DMS153 treated with DMSO at 0.1 percent for 48 hours (cell line): ENCODE measurements at regions not wholly inside any gene's neighbourhood (a gene's known extent, or its start where the extent isn't known, plus 50 kb on each side); places are given as distances from the start of the nearest gene placed in this dataset.
"Not testable (repeated sequence)": the region's sequence is repeated elsewhere in the genome, so short reads cannot be mapped to it uniquely, and the experiment has no call there.

Experiments
- DNase-seq: peaks from one replicate; lab custom pipeline; 2025; ENCODE audit not compliant: unreplicated experiment; lab: John Stamatoyannopoulos, UW

DNA sequence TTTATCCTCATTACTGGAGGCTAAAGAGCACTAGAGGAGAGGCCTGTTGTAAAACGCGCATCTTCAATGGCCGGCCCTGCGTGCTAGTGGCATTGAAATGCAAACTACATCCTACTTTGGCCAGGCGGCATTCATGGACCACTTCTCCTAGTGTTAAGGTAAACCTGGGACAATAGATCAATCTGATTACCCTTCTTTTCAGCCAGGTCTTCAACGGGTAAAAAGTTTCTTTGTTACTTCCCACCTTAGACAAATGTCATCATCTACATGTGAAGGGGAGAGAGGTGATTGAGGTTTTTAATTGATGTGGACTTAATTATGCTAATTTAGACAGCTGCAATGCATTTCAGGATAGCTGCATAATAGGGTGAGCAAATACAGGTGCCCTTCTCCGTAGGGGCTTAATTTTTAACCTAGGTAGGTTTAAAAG is 628.0 kb downstream of the ZEB2 start:
- DNase-seq, result peak; percentile 25

DNA sequence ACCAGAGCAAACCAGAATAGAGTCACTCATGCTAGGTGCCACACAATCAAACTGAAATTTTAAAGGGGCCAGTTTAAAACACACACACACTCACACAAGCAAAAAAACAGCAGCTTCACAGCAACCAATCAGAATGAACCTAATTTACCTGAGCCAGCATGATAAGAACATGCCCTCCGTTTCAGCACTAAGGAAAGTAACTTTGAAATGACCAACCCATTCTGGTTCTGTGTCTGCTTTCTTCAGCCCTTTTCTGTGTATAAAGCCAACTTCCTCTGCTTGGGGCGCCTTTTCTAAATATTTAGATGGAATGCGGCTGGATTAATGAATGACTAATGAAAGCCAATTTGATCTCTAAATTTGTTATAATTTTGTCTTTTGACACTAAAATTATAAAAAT is 629.1 kb downstream of the ZEB2 start:
- no peak for DNase-seq

DNA sequence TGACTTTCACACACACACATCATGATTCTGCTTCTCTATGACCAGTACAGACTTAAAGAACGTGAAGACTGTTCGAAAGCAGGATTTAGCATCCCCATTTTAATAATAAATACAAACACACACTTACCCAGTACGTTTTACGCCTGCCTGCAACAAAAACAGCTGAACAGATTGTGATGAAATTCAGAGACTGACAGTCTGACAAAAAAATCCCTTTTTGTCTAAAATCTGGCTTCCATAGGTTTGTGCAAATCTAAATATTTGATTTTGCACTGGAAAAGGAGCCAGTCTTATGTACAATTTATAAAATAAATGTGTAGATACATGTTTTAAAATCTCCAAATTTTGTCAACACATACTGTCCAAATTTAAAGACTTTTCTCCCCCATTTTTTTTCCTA is 630.7 kb downstream of the ZEB2 start:
- no peak for DNase-seq

DNA sequence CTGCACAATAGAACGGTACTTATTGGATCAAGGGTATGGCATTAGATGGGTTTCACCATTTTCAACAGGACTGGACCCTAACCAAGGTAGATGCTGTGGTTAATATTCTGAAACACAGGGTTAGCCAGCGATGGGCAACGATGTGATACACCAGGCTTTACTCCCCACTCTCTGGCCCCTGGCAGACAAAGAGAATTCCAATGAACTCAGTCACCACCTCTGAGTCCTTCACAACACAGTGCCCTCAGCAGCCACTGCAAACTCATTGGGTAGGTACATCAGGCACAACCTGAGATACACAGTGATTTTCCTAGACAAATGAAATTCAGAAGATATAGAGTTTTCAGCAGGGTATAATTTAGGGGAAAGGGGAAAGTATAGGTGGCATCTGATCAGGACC is 634.5 kb downstream of the ZEB2 start:
- DNase-seq, result no peak

DNA sequence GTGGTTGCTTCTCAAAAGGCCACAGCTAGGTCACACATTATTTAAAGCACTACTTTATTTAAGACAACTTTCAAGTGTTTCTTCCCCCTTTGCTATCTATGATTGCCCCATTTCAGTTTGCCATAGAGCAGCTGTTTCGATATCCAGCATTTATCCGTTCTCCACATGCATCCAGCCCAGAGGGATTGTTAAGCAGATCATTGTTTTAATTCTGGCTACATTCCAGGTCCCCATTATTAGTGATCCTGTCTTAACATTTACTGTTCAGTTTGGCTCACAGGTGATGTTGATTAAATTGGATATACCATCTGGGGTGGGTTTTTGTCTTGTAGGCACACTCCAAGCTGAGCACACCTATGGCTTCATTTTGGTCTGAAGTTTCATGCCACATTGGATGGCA is 638.7 kb downstream of the ZEB2 start:
- peak; percentile 30 for DNase-seq

DNA sequence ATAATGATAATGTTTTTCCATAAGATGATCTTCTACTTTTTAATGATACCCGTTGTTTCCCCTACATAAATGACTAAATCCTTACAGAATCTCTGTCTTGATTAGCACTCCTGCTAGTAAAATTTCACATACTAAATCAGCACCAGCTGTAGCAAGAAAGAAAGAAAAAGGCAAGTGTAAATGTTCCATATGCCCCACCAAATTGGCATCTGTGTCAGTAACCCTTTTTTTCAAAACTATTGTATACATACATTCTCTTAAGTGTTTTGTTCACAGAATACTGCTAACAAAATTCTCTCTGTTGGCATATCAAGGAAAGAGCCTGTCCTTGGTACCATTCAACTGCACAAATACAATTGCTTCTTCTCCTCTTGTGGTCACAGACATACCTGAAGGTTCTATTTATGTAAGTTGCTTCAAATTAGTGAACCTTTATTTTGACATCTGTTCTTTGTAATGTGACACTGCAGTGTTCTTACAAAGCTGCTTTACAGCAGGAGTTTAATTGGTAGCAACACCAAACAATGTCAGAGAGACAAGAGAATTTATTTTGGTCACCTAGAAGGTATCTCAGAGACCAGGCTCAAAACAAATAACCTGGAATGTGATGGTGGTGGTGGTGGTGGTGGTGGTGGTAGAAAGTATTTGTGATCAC is 641.9 kb downstream of the ZEB2 start:
- peak; percentile 69 for DNase-seq

DNA sequence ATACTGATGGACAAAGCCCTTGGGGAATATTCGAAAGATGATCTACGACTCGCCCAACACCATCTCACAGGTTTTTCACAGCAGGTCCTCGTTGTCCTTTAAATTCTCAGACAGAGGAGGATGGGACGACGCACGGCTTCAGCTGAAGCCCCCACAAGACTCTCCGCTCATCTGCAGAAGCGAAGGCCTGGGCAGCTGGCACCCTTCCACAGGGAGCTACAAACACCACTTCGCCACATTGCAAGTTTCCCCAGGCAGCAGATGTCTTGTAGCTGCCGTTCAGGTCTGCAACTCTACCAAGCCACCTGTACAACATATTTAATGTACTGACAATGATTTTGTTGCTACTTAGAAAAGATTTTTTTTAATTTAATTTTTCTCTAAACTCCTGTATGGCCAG is 642.9 kb downstream of the ZEB2 start:
- no peak for DNase-seq

DNA sequence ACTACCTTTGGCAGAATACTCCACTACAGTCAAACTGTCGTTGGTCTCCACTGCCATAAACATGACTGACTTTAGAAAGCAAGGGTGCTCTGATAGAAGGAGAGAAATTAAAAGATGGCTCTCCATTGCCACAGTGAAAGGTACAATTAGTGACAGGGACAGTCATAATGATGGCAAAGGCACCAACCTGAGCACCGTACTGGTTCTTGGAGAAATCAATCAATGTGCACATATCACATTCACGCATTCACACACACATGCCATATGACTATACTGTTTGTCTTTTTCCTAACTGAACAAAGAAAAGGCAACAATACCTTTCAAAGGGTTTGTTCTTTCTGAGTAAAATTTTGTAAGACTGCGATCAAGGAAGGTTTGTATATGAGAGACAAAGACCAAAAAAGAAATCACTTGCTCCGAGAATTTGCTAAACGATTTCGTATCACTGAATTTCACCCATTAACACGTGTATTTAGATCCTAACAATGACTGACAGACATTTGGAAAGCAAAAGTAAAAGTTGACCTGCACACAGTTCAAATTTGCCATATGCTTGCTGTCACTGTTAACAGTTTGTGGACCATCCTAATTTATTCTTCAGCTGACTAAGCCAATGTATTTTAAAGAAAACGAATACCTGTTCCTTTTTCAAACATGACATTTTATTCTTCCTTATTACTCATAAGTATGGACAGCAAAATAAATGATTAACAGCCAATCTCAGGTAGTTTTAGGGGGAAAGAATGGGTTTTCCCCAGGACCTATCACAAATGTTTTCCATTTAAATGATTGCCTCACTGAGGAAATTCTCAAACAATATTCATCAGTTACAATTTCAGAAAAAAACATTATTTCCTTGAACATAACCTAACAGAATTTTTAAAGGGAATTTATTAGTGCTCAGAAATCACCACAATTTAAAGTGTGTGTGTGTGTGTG is 644.4 kb downstream of the ZEB2 start:
- no peak for DNase-seq

DNA sequence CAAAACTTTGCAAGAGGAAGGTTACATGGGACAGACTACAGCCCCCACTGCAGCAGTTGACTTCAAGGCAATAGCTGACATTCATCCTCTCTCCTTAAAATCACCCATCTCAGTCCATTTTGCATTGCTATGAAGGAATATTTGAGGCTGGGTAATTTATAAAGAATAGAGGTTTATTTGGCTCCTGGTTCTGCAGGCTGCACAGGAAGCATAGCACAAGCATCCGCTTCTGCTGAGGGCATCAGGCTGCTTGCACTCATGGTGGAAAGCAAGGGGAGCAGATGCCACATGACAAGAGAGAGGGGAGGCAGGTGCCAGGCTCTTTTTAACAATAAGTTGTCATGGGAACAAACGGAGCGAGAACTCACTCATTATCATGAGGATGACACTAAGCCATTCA is 646.0 kb downstream of the ZEB2 start:
- DNase-seq, result no peak

DNA sequence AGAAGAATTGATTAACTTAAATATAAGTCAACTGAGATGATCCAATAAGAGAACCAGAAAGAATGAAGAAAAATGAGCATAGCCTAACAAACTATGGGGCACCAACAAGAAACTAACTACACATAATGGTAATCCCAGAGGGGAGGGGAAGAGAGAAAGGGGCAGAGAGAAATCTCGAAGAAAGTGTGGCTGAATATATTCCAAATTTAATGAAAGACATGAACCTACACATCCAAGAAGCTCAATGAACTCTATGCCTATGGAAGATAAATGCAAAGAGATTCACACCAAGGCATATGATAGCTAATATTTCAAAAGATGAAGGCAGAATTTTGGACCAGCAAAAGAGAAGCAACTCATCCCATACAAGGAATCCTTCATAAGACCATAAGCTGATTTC is 649.2 kb downstream of the ZEB2 start:
- DNase-seq, result no peak

DNA sequence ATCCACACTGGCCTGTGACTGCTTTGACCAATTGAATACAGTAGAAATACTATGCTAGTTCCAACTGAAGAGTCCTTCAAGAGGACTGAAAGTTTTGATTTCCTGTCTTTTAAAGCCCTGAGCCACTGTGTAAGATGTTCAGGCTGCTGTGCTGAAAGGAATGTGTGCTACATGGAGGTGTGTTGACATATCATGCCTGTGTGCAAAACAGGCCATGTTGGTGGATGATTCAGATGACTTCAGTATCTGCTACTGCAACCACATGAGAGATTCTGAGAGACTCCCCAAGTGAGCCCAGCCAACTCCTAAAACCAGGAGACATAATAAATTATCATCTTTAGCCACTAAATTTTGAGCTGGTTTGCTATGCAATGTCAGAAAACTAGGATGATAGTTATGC is 662.9 kb downstream of the ZEB2 start:
- DNase-seq, result no peak

DNA sequence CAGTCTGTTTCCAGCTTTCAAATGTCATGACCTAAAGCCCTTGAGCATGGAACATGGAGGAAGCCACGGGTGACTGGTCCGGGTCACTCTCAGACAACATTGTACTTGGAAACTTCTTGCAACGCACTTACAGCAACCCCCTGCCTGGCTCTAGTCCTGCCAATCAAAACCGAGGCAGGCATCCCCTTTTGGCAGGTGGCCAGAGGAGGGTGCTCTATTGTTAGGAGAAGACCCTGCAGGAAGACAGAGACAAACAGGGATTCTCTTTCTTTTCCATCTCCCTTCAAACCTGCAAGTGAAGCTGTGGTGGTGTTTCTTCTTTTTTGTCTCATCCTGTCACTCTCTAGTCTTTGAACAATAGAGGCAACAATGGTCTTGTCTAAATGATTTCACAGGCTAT is 667.2 kb downstream of the ZEB2 start:
- DNase-seq, result no peak

DNA sequence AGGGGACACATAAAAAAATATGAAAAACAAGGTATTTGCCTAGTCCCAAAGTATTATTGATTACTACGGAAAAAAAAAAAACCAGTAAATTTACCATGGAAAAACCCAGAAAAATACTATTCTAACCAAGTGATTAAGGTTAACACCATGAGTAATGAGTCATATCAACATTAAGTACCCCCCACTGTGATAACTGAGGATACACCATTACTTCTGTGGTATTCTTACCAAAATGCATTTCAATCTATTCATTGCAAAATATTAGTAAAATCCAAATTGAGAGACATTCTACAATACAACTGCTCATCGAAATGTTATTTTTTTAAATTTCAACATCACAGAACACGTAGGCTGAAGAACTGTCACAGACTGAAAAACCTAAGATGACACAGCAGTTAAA is 669.8 kb downstream of the ZEB2 start:
- no peak for DNase-seq

DNA sequence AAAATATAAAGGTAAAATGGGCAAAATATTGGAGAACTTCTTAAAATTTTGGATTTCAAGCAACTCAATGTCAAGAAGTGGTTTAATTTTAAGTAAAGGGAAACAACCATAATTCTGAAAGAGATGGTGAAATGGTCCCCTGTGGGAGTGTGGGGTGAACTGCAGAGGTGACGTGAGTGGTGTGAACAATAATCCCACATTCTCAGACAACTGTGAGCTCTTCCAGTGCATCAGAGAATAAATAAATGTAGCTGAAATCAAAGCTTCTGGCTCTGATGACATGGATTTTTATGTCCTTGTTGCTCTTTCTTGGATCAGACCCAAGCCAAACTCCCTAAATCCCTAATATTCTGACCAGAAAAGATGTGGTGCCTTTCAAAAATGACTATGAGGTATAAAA is 672.7 kb downstream of the ZEB2 start:
- no peak for DNase-seq

DNA sequence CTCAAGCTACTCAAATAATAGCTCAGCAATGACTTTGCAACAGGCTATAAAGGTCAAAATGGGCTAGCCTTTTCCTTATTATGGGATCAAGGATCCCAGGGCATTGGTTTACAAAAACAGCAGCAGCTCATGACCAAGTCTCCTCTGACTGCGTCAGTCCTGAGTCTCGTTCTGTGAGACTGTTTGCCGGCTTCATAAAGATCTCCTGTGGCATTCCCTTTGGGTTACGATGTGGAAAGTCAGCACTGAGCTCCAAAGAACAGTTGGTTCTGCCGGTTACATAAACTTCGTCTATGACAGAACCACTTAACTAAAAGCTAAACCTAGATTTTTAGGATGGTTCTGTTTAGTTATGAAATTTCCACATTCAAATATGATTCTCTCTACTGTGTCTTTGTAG is 674.9 kb downstream of the ZEB2 start:
- no peak for DNase-seq

DNA sequence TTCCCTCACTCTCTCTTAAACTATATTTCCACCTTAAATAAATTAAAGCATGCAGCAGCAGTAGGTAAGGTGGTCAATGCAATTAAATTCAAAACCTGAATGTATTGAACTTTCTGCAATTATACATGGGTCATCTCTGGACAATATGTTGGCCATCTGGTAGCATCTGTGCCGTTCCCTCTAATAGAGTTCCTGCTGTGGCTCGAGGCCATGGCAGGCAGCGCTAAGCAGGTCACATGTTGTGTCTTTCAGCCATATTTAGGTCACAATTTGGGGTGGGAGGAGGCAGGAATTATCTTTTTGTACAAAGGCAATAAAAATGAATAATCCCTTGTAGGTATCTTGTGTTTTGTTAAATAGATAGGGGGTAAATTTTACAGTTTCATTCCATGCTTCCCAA is 676.2 kb downstream of the ZEB2 start:
- DNase-seq, result no peak

DNA sequence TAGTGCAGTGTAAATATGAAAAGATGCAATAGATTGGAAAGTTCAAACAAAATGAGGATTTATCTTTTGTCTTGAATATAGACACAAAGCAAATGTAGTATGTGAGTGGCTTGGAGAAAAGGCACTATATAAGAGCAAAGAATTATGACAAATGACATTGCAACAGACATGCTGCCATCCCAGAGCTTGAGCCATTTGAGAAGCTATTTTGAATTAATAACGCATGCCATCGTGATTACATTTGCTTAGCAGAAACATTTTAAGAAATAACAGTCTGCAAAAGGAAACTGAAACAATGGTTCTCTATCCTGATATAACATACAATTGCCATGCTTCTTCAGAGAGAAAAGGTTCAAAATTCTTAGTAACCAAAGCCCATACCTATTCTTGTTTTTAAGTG is 677.1 kb downstream of the ZEB2 start:
- no peak for DNase-seq

DNA sequence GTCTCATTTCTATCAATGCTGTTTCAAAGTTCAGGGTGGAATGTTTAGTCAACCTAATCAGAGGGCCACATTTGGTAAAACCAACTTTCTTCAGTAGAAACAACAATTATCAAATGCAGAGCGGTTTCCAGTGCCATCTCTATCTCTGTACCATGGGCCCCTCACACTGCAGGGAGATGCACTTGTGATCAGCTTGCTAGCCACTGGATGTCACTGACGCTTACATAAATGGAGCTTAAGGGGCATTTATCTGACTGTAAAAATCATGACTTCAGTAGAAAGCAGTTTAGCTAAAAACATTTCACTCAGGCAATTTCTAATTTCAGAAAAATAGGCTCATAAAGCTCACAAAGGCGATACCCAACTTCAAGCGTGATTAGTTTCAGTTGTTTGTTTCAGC is 678.0 kb downstream of the ZEB2 start:
- DNase-seq, result no peak

DNA sequence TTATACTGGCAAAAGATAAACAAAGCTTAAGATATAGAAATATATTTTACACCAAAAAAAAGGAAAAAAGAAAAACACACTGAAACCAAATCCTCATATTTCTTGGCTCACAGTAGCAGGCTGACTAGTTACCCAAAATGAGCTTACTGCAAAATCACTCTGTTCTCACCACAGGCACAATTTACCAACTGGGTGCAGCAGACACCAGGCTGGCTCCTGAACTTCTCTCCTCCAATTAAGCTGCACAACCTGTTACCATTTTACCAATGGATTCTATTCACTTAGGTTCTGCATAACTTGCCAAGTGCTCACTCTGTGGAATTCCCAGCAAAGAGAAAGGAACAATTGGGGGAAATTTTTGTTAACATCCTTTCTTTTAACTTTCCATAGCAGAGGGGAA is 679.3 kb downstream of the ZEB2 start:
- DNase-seq, result no peak

DNA sequence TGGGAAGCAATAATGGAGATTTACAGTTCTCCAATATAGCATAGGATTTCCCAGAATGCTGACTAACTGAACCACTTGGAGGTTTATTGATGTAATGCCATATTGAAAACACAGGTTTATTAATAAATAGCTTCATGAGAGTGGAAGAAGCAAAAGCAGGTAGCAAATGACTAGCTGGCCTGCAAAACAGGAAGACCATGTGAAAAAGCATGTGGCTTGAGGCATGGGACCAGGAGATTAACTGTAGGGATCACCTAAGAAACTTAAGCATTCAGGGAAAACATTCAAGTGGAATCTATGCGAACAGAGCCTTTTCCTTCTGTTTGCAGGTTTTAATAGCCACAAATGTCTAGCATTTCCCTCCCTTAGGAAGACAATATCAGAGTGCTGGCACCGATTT is 679.7 kb downstream of the ZEB2 start:
- DNase-seq, result no peak

DNA sequence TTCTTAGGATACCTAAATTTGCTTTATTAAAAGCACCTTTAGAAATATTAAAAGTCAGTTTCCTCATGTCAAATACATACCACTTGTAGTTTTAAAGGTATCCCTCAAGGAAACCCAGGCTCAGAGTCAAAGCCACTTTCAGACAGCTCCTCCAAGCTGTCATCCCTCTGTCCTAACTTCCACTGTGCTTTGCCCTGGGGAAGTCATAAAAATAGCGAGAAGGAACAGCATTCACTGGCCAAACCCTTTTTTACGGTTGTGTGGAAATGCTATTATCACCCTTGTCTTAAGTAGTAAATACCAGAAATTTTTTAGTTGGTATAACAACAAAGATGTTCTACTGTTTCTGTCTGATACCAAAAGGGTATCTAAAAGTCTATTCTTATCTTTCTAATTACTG is 680.5 kb downstream of the ZEB2 start:
- DNase-seq, result no peak

DNA sequence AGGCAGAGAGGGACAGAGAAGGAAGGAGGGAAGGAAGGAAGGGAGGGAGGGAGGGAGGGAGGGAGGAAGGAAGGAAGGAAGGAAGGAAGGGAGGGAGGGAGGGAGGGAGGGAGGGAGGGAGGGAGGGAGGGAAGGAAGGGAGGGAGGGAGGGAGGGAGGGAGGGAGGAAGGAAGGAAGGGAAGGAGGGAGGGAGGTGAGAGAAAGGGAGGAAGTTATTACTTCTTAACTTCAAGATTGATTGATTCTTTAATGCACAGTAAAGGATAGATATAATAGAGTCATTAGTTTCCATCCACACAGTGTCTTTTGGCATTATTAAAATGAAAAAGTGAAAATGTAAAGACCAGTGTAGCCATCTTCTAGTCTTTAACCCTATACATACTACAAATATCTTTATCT is 682.9 kb downstream of the ZEB2 start:
- DNase-seq, result not testable (repeated sequence)

DNA sequence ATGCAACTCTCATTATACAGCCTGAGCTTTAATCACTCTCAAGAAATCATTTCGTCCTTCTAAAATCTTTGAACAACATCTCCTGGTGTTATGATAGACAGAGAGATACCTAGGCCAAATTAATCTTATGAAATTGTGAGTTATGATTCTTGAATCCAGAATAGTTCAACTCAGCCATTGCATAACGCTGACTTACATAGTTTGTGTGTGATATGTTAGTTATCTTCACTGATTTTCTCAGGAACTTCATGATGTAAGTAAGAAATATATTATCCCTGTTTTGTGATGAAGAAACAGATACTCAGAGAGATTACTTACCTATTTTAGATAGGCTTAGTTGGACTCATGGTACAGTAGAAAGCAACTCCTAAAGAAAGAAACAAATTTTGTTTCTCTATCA is 684.4 kb downstream of the ZEB2 start:
- DNase-seq, result no peak
